Tibial nerve (tissue), 4 donors: ENCODE measurements at regions not wholly inside any gene's neighbourhood (a gene's known extent, or its start where the extent isn't known, plus 50 kb on each side); places are given as distances from the start of the nearest gene placed in this dataset.
"Not testable (repeated sequence)": the region's sequence is repeated elsewhere in the genome, so short reads cannot be mapped to it uniquely, and the experiment has no call there.

ENCODE experiments used
- EP300 ChIP-seq, 2 donors: sonication (generic); formaldehyde crosslinking; IDR thresholded peaks; one replicate each; pipeline ENCODE4 v1.6.1; 2017; ENCODE audit warnings: antibody characterized with exemption in 2 of 2, mild to moderate bottlenecking in 1 of 2
- POLR2A ChIP-seq, 2 donors: fragments of 450-650 bp; IDR thresholded peaks; one replicate each; pipeline ENCODE4 v1.6.1; 2017; ENCODE audit warnings: antibody characterized with exemption in 2 of 2, mild to moderate bottlenecking in 2 of 2, moderate library complexity in 2 of 2
- TF ChIP-seq, protein P1 (sequence below), 5 experiments: fragments of 200-600 bp in 3 of 5; fragments of 450-650 bp in 2 of 5; sonication (generic) in 3 of 5; IDR thresholded peaks; one replicate each; pipeline ENCODE4 v1.5.1; 2016 to 2019; ENCODE audit warnings: antibody characterized with exemption in 5 of 5, mild to moderate bottlenecking in 3 of 5, moderate library complexity in 2 of 5

DNA sequence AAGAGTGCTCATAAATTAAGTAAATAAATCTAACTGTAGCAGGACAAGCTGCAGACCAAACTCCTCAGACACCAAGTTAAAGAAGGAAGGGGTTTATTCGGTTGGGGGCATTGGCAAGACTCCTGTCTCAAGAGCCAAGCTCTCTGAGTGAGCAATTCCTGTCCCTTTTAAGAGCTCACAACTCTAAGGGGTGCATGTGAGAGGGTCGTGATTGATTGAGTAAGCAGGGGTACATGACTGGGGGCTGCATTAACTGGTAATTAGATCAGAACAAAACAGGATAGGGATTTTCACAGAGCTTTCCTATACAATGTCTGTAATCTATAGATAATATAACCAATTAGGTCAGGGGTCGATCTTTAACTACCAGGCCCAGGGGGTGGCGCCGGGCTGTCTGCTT lies 318.1 kb upstream of the TECRL start:
- TF ChIP-seq, protein P1, sequence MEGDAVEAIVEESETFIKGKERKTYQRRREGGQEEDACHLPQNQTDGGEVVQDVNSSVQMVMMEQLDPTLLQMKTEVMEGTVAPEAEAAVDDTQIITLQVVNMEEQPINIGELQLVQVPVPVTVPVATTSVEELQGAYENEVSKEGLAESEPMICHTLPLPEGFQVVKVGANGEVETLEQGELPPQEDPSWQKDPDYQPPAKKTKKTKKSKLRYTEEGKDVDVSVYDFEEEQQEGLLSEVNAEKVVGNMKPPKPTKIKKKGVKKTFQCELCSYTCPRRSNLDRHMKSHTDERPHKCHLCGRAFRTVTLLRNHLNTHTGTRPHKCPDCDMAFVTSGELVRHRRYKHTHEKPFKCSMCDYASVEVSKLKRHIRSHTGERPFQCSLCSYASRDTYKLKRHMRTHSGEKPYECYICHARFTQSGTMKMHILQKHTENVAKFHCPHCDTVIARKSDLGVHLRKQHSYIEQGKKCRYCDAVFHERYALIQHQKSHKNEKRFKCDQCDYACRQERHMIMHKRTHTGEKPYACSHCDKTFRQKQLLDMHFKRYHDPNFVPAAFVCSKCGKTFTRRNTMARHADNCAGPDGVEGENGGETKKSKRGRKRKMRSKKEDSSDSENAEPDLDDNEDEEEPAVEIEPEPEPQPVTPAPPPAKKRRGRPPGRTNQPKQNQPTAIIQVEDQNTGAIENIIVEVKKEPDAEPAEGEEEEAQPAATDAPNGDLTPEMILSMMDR (IDR thresholded peaks at IDR 0.05): not testable (repeated sequence)
- TF ChIP-seq POLR2A, EP300 (IDR thresholded peaks at IDR 0.05): not testable (repeated sequence)
